Coronary artery (tissue), 2 donors: ENCODE measurements at regions not wholly inside any gene's neighbourhood (a gene's known extent, or its start where the extent isn't known, plus 50 kb on each side); places are given as distances from the start of the nearest gene placed in this dataset.

ENCODE experiments used
- DNase-seq: peaks from one replicate; pipeline ENCODE4 v3.0.0-alpha.2; 2017; ENCODE audit warnings: low spot score
- H3K27ac ChIP-seq, 2 donors: fragments of 200-600 bp; sonication (generic); one replicate each; pipeline ENCODE4 v1.5.1; 2016 to 2019
- H3K4me3 ChIP-seq: fragments of 200-600 bp; sonication (generic); 2 replicates; pipeline ENCODE4 v1.5.1; 2016; ENCODE audit warnings: mild to moderate bottlenecking, moderate library complexity
- CTCF ChIP-seq: fragments of 200-600 bp; sonication (generic); IDR thresholded peaks from one replicate; pipeline ENCODE4 v1.5.1; 2019; ENCODE audit warnings: antibody characterized with exemption

DNA sequence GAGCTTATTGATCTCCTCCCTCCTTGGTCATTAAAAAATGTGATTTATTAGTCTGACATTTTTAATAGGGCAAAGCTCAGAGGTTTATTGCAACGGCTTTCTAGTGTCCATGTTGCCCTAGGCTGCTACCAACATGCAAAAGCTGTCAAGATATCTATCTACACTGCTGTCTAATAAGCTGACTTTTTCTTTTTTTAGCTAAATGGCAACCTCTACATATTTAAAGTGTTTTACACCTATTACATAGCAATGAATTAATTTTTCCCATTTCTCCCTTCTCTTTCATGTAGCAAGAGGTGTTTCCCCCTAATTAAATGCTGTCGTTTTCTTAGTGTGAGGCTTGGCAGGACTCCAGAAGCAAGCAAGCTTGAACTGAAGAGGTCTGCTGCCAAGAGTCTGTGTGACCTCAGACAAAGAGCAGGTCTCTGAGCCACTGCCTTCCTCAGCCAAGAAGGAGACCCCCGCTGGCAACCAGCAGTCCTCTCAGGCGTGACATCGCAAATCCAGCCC lies 79.4 kb downstream of the GAS1 start:
- Histone ChIP-seq H3K4me3 (no peak overlapping the region), H3K27ac (no peak overlapping the region)
- TF ChIP-seq CTCF, result no peak
- no peak for DNase-seq

- Histone ChIP-seq H3K4me3 (no peak overlapping the region), H3K27ac (no peak overlapping the region)
- TF ChIP-seq CTCF, result no peak
- no peak for DNase-seq
These were observed 81.4 kb downstream of the GAS1 start for GRCh38 chr9:86865952-86866351.

- DNase-seq, result no peak
- Histone ChIP-seq H3K27ac (no peak overlapping the region), H3K4me3 (no peak overlapping the region)
- TF ChIP-seq CTCF, result no peak
These were observed 87.3 kb downstream of the GAS1 start for GRCh38 chr9:86860006-86860405.

DNA sequence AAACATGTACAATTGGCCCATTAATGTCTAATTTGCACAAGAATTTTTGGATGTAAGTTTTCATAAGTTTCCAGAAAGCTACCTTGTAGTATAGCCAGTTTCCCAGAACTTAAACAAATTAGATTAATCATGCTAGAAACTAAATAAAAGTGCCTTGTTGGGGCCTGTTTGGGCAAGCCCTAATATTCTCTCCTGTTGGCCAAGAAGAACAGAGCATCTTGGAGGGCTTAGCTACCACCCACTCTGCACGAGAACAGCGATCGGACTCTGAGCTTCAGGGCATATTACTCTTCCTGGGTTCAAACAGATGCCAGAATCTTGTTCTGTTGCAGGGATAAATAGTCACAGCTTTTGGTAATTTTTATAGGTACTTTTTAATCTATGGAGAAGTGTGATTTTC lies 88.2 kb downstream of the GAS1 start:
- TF ChIP-seq CTCF, result no peak
- no peak for DNase-seq
- Histone ChIP-seq H3K4me3 (no peak overlapping the region), H3K27ac (no peak overlapping the region)

DNA sequence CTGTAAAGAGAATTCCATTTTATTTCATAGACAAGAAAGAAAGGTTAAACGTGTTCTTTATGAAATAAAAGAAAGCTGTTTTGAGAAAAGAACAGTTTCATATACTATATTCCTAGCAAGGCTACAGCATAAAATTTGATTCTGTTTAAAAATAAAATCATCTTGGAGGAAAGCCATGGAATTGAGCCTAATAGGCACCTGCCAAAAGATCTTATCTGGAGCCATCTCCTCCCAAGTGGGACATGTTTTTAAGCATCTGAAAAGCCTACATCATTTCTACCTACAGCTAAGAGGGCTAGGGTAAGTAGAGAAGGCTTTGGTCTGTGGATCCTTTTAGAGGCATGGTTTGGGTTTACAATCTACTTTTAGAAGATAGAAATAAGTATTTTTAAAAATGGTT lies 89.3 kb downstream of the GAS1 start:
- no peak overlapping the region for H3K27ac ChIP-seq
- DNase-seq, result no peak
- TF ChIP-seq CTCF, result no peak
- H3K4me3 ChIP-seq, result no peak overlapping the region

- H3K27ac ChIP-seq, result no peak overlapping the region
- no peak overlapping the region for H3K4me3 ChIP-seq
- no peak for TF ChIP-seq CTCF
- no peak for DNase-seq
These were observed 91.0 kb downstream of the GAS1 start for GRCh38 chr9:86856259-86856658.

DNA sequence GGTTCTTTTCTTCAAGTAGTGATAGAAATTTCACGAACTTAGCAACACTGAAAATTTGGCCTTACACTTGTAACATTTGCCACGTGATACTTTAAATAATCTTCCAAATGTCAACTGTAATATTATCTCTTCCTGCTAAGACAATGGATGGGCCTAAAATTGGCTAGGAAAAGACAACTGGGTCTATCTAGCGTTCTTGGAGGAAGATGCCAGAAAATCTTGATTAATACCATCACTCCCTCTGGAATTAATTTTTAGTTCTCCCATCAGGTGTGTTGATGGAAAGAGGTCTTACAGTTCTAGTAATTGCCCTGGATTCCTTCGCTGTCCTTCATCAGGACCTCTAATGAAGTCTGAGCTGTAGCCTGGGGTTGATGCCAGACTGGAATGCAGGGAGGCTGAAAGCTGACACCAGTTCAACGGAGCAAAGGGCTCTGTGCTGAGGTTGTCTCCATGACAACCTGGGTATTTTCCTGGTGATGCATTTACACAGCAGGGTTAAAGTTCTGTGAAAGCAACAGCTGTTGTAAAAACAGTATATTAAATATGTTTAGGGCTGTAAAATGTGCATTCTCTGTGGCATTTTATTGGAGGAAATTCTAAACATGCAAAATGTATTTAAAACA lies 92.3 kb downstream of the GAS1 start:
- no peak overlapping the region for H3K4me3 ChIP-seq
- TF ChIP-seq CTCF, result no peak
- H3K27ac ChIP-seq, result no peak overlapping the region
- DNase-seq, result no peak
